KMS-11 (cell line): ENCODE measurements at regions not wholly inside any gene's neighbourhood (a gene's known extent, or its start where the extent isn't known, plus 50 kb on each side); places are given as distances from the start of the nearest gene placed in this dataset.

ENCODE experiments used
- H2AFZ ChIP-seq: fragments of 200-600 bp; sonication (generic); 2 replicates; pipeline ENCODE4 v1.6.1; 2016; ENCODE audit warnings: antibody characterized with exemption, mixed run types, low read depth
- H3K27ac ChIP-seq: fragments of 200-600 bp; sonication (generic); 2 replicates; pipeline ENCODE4 v1.6.1; 2016; ENCODE audit warnings: mild to moderate bottlenecking, mixed run types
- H3K27me3 ChIP-seq: fragments of 200-600 bp; sonication (generic); 2 replicates; pipeline ENCODE4 v1.6.1; 2017; ENCODE audit warnings: mild to moderate bottlenecking, low read depth, mixed run types, moderate library complexity; ENCODE audit not compliant: insufficient read depth
- H3K36me3 ChIP-seq: fragments of 200-600 bp; sonication (generic); 2 replicates; pipeline ENCODE4 v1.6.1; 2017; ENCODE audit warnings: mild to moderate bottlenecking, mixed run types; ENCODE audit not compliant: insufficient read depth
- H3K4me1 ChIP-seq: fragments of 200-600 bp; sonication (generic); 2 replicates; pipeline ENCODE4 v1.6.1; 2016; ENCODE audit warnings: mild to moderate bottlenecking, low read depth, mixed run types; ENCODE audit not compliant: poor library complexity, severe bottlenecking
- H3K4me2 ChIP-seq: fragments of 200-600 bp; sonication (generic); 2 replicates; pipeline ENCODE4 v1.7.0; 2016; ENCODE audit warnings: mild to moderate bottlenecking, mixed run types
- H3K4me3 ChIP-seq: fragments of 200-600 bp; sonication (generic); IDR thresholded peaks from 2 replicates; pipeline ENCODE4 v1.6.1; 2017; ENCODE audit warnings: low read depth, low read length, mixed read lengths; ENCODE audit not compliant: insufficient read depth
- H3K79me2 ChIP-seq: fragments of 200-600 bp; sonication (generic); 2 replicates; pipeline ENCODE4 v1.6.1; 2016; ENCODE audit warnings: low read depth, mixed run types; ENCODE audit not compliant: insufficient read depth
- H3K9ac ChIP-seq: fragments of 200-600 bp; sonication (generic); 2 replicates; pipeline ENCODE4 v1.6.1; 2016; ENCODE audit warnings: mild to moderate bottlenecking, mixed run types
- H4K20me1 ChIP-seq: fragments of 200-600 bp; sonication (generic); 2 replicates; pipeline ENCODE4 v1.6.1; 2016; ENCODE audit warnings: mild to moderate bottlenecking, mixed run types; ENCODE audit not compliant: insufficient read depth
- CTCF ChIP-seq: fragments of 200-600 bp; sonication (generic); conservative IDR thresholded peaks from 2 replicates; pipeline ENCODE4 v1.6.1; 2017; ENCODE audit warnings: low read depth, mild to moderate bottlenecking, antibody characterized with exemption, low read length, moderate library complexity, mixed read lengths

GRCh38 chr6:27161115-27161514 is 86.4 kb upstream of the PRSS16 start:
- no peak for TF ChIP-seq CTCF
- no peaks in the 10 kb centered on the region for H3K27me3 ChIP-seq
- H3K4me3 ChIP-seq: no peak overlapping the region
- peak overlapping the region; percentile 40; the same call in 1 of the 2 replicates for H3K4me2 ChIP-seq
- no peaks in the 10 kb centered on the region for H3K36me3 ChIP-seq
- H3K27ac ChIP-seq: peak overlapping the region; percentile 31; the same call in 1 of the 2 replicates
- no peaks in the 10 kb centered on the region for H4K20me1 ChIP-seq
- no peaks in the 10 kb centered on the region for H3K79me2 ChIP-seq
- peak overlapping the region; percentile 39 for H2AFZ ChIP-seq
- peaks cover 14% of the 10 kb centered on the region for H3K4me1 ChIP-seq
- no peak overlapping the region; the same call in 1 of the 2 replicates for H3K9ac ChIP-seq

GRCh38 chr6:27161603-27161945 is 85.9 kb upstream of the PRSS16 start:
- Histone ChIP-seq H3K36me3 (no peaks in the 10 kb centered on the region), H3K27me3 (no peaks in the 10 kb centered on the region), H3K4me3 (no peak overlapping the region), H3K9ac (peak overlapping the region; percentile 26; the same call in 1 of the 2 replicates), H2AFZ (peak overlapping the region; percentile 39), H3K4me2 (peak overlapping the region; percentile 40), H3K4me1 (peaks cover 14% of the 10 kb centered on the region), H4K20me1 (no peaks in the 10 kb centered on the region), H3K79me2 (no peaks in the 10 kb centered on the region), H3K27ac (peak overlapping the region; percentile 31)
- TF ChIP-seq CTCF: no peak

DNA sequence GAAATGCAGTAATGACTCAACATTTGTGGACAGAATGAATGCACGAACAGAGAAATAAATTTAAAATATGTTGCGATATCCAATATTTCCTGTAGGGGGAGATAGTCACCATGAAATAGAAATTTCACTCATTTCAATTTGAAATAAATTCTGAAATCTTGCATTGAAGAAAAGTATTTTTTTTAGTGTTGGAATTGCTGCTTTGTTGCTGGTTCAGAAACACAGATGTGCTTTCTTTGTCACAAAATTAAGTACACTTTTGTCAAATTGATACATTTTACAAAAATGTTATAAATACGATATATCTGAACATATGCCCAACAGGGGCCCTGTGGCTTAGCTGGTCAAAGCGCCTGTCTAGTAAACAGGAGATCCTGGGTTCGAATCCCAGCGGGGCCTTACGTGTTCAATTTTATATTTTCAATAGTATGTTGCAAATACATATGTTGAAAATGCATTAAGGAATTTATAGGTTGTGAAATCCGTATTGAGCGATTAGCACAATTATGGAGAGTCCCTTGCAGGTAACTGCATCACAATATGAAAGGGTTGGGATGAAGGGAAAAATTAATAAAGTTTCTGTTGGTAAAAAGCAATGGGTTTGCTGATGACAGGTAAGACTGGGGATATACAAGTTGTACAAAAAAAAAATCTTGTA is 85.4 kb upstream of the PRSS16 start:
- Histone ChIP-seq H3K27ac (peak overlapping the region; percentile 31), H3K9ac (peak overlapping the region; percentile 26; the same call in 1 of the 2 replicates), H4K20me1 (no peaks in the 10 kb centered on the region), H3K36me3 (no peaks in the 10 kb centered on the region), H3K4me2 (peak overlapping the region; percentile 40), H3K27me3 (no peaks in the 10 kb centered on the region), H3K79me2 (no peaks in the 10 kb centered on the region), H2AFZ (peak overlapping the region; percentile 39), H3K4me3 (no peak overlapping the region), H3K4me1 (peaks cover 14% of the 10 kb centered on the region)
- peak; percentile 93 for TF ChIP-seq CTCF

- Histone ChIP-seq H4K20me1 (no peaks in the 10 kb centered on the region), H3K4me1 (peaks cover 14% of the 10 kb centered on the region), H3K36me3 (no peaks in the 10 kb centered on the region), H2AFZ (no peak overlapping the region), H3K4me2 (no peak overlapping the region), H3K9ac (no peak overlapping the region), H3K27me3 (no peaks in the 10 kb centered on the region), H3K27ac (no peak overlapping the region), H3K4me3 (no peak overlapping the region), H3K79me2 (no peaks in the 10 kb centered on the region)
- no peak for TF ChIP-seq CTCF
Measured at GRCh38 chr6:27163834-27164233, 83.7 kb upstream of the PRSS16 start.
